Mesothelial cell of epicardium (in vitro differentiated cells): ENCODE measurements at regions not wholly inside any gene's neighbourhood (a gene's known extent, or its start where the extent isn't known, plus 50 kb on each side); places are given as distances from the start of the nearest gene placed in this dataset.

Source experiments
- DNase-seq, 2 experiments: peaks; one replicate each; pipeline ENCODE4 v3.0.0; 2021; ENCODE audit warnings: low spot score in 2 of 2; ENCODE audit not compliant: unreplicated experiment in 2 of 2
- H3K27ac Mint-ChIP-seq: 2 replicates; pipeline ENCODE4 v1.8.0; 2021; ENCODE audit warnings: mixed read lengths
- H3K27me3 Mint-ChIP-seq: 2 replicates; pipeline ENCODE4 v1.8.0; 2021; ENCODE audit warnings: low read depth, mixed read lengths
- H3K36me3 Mint-ChIP-seq: 2 replicates; pipeline ENCODE4 v1.8.0; 2021; ENCODE audit warnings: mixed read lengths
- H3K4me1 Mint-ChIP-seq: 2 replicates; pipeline ENCODE4 v1.8.0; 2021; ENCODE audit warnings: mixed read lengths
- H3K4me3 Mint-ChIP-seq: 2 replicates; pipeline ENCODE4 v1.8.0; 2021; ENCODE audit warnings: mild to moderate bottlenecking, moderate library complexity, mixed read lengths
- H3K9me3 Mint-ChIP-seq: 2 replicates; pipeline ENCODE4 v1.8.0; 2021; ENCODE audit warnings: mixed read lengths
- CTCF ChIP-seq: fragments of 200-600 bp; sonication (generic); IDR thresholded peaks from one replicate; pipeline ENCODE4 v1.5.0; 2021; ENCODE audit warnings: antibody characterized with exemption; ENCODE audit not compliant: unreplicated experiment

- Mint-ChIP-seq H3K36me3 (no peaks in the 10 kb centered on the region), H3K9me3 (no peaks in the 10 kb centered on the region), H3K27ac (no peak overlapping the region), H3K27me3 (peaks cover 4% of the 10 kb centered on the region), H3K4me1 (no peaks in the 10 kb centered on the region), H3K4me3 (no peak overlapping the region)
- no peak for DNase-seq
- TF ChIP-seq CTCF = no peak
Measured at GRCh38 chr5:6948562-6948961, 235.3 kb downstream of the TENT4A start.

- H3K27me3 Mint-ChIP-seq = peaks cover 5% of the 10 kb centered on the region
- no peaks in the 10 kb centered on the region for H3K36me3 Mint-ChIP-seq
- no peak overlapping the region for H3K4me3 Mint-ChIP-seq
- H3K4me1 Mint-ChIP-seq = no peaks in the 10 kb centered on the region
- DNase-seq = no peak
- no peak overlapping the region for H3K27ac Mint-ChIP-seq
- no peak for TF ChIP-seq CTCF
- H3K9me3 Mint-ChIP-seq = no peaks in the 10 kb centered on the region
Measured at GRCh38 chr5:6949230-6949629, 236.0 kb downstream of the TENT4A start.

GRCh38 chr5:6950250-6950649 is 237.0 kb downstream of the TENT4A start:
- no peak for TF ChIP-seq CTCF
- Mint-ChIP-seq H3K36me3 (no peaks in the 10 kb centered on the region), H3K4me1 (no peaks in the 10 kb centered on the region), H3K9me3 (no peaks in the 10 kb centered on the region), H3K4me3 (no peak overlapping the region), H3K27me3 (peaks cover 5% of the 10 kb centered on the region), H3K27ac (no peak overlapping the region)
- DNase-seq = no peak

GRCh38 chr5:6950860-6951259 is 237.6 kb downstream of the TENT4A start:
- no peak for TF ChIP-seq CTCF
- Mint-ChIP-seq H3K4me1 (no peaks in the 10 kb centered on the region), H3K9me3 (no peaks in the 10 kb centered on the region), H3K36me3 (no peaks in the 10 kb centered on the region), H3K27ac (no peak overlapping the region), H3K4me3 (no peak overlapping the region), H3K27me3 (peaks cover 5% of the 10 kb centered on the region)
- no peak for DNase-seq

- H3K9me3 Mint-ChIP-seq = peaks cover 8% of the 10 kb centered on the region
- DNase-seq = no peak
- H3K4me1 Mint-ChIP-seq = no peaks in the 10 kb centered on the region
- no peak overlapping the region for H3K27ac Mint-ChIP-seq
- H3K4me3 Mint-ChIP-seq = no peak overlapping the region
- TF ChIP-seq CTCF = no peak
- H3K36me3 Mint-ChIP-seq = no peaks in the 10 kb centered on the region
- no peaks in the 10 kb centered on the region for H3K27me3 Mint-ChIP-seq
Measured at GRCh38 chr5:6961123-6961522, 247.9 kb downstream of the TENT4A start.

GRCh38 chr5:6961837-6962635 is 248.8 kb downstream of the TENT4A start:
- Mint-ChIP-seq H3K4me3 (no peak overlapping the region), H3K4me1 (no peaks in the 10 kb centered on the region), H3K36me3 (no peaks in the 10 kb centered on the region), H3K9me3 (peaks cover 9% of the 10 kb centered on the region), H3K27ac (no peak overlapping the region), H3K27me3 (no peaks in the 10 kb centered on the region)
- no peak for DNase-seq
- TF ChIP-seq CTCF = no peak
